Gastrocnemius medialis (tissue), 4 donors: ENCODE measurements at regions not wholly inside any gene's neighbourhood (a gene's known extent, or its start where the extent isn't known, plus 50 kb on each side); places are given as distances from the start of the nearest gene placed in this dataset.

Experiments used
- ATAC-seq, 2 donors: fragments of 150-250 bp; one replicate each; pipeline ENCODE4 v1.9.1; 2016
- DNase-seq, 2 donors: peaks; one replicate each; pipeline ENCODE4 v3.0.0-alpha.2; 2019
- H3K27ac ChIP-seq, 4 donors: fragments of 200-600 bp; sonication (generic); 1 replicate in 1 of 4; 2 replicates in 3 of 4; pipeline ENCODE4 v1.5.1; 2016 to 2018; ENCODE audit warnings: mild to moderate bottlenecking in 2 of 4, moderate library complexity in 1 of 4
- H3K27me3 ChIP-seq, 3 donors: fragments of 200-600 bp; sonication (generic) in 2 of 3; 1 replicate in 1 of 3; 2 replicates in 2 of 3; pipeline versions ENCODE4 v1.5.1 to v1.6.0; 2016 to 2019; ENCODE audit warnings: mild to moderate bottlenecking in 1 of 3, moderate library complexity in 1 of 3
- H3K36me3 ChIP-seq, 2 donors: fragments of 200-600 bp; sonication (generic) in 1 of 2; one replicate each; pipeline ENCODE4 v1.5.1; 2017 to 2018
- H3K4me1 ChIP-seq, 2 donors: fragments of 200-600 bp; sonication (generic) in 1 of 2; one replicate each; pipeline ENCODE4 v1.5.1; 2016 to 2017; ENCODE audit warnings: mild to moderate bottlenecking in 2 of 2
- H3K4me3 ChIP-seq, 4 donors: fragments of 200-600 bp; sonication (generic) in 3 of 4; 1 replicate in 1 of 4; 2 replicates in 3 of 4; pipeline ENCODE4 v1.5.1; 2016 to 2019; ENCODE audit warnings: mild to moderate bottlenecking in 2 of 4
- H3K9me3 ChIP-seq, 3 donors: fragments of 200-600 bp; sonication (generic) in 2 of 3; 1 replicate in 1 of 3; 2 replicates in 2 of 3; pipeline ENCODE4 v1.5.1; 2016 to 2019
- POLR2A ChIP-seq, 2 donors: fragments of 450-650 bp; IDR thresholded peaks; one replicate each; pipeline ENCODE4 v1.6.1; 2017; ENCODE audit warnings: antibody characterized with exemption in 2 of 2, mild to moderate bottlenecking in 2 of 2, moderate library complexity in 2 of 2
- in situ Hi-C, 4 donors: fragments of 200-750 bp; cut with MboI; loops; one replicate each; pipeline versions ENCODE4 v1.15.0 to v1.8.0; 2017; ENCODE audit warnings: low sequenced_read_pairs in 4 of 4
- intact Hi-C: fragments of 100-400 bp; cut with DNase I; formaldehyde crosslinking; loops from one replicate; pipeline ENCODE4 v1.15.1; 2023; ENCODE audit warnings: low total_unique reads
- TF ChIP-seq, protein P1 (sequence below), 5 experiments: fragments of 450-650 bp in 3 of 5; fragments of 200-600 bp in 2 of 5; sonication (generic) in 2 of 5; IDR thresholded peaks in 4 of 5; conservative IDR thresholded peaks in 1 of 5; 1 replicate in 4 of 5; 2 replicates in 1 of 5; pipeline ENCODE4 v1.5.1; 2016 to 2019; ENCODE audit warnings: antibody characterized with exemption in 5 of 5, mild to moderate bottlenecking in 3 of 5, moderate library complexity in 3 of 5

DNA sequence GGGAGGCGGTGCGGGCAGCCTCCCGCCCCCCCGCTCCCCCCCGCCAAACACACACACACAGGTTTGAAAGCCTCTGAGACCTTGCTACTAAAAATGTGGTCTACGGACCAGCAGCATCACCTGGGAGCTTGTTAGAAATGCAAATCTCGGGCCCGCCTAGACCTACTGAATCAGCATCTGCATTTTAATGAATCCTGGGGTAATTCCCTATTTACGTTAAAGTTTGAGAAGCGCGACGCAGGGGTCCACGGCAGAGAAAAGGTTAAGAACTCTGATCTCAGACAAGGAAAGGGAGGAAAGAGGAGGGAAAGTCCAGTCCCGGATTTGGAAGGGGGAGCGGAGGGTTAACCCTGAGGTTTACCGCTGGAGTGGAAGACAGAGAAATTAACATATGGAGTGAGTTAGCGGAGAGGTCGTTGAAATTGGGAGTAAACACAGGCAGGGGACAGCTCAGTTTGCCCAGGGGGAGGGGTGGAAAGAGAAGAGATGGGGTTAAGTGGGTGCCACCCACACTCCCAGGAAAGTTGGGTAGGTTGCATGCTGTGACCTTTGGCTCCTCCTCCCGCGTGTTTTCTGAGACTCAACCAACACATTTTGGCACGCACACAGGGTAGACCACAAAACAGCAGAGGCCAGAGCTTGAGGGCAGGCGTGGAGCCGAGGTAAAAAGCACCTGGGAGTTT lies 483.6 kb downstream of the BCOR start:
- Histone ChIP-seq H3K36me3 (no peaks in the 10 kb centered on the region), H3K4me3 (peak overlapping the region; percentile 21 to 32 (median 28)), H3K27ac (no peak overlapping the region), H3K4me1 (peaks cover 0 to 11% of the 10 kb centered on the region in 2 donors), H3K9me3 (no peaks in the 10 kb centered on the region), H3K27me3 (no peaks in the 10 kb centered on the region)
- ATAC-seq = no peak
- no peak for DNase-seq
- no peak for TF ChIP-seq POLR2A (IDR thresholded peaks at IDR 0.05)
- TF ChIP-seq, protein P1, sequence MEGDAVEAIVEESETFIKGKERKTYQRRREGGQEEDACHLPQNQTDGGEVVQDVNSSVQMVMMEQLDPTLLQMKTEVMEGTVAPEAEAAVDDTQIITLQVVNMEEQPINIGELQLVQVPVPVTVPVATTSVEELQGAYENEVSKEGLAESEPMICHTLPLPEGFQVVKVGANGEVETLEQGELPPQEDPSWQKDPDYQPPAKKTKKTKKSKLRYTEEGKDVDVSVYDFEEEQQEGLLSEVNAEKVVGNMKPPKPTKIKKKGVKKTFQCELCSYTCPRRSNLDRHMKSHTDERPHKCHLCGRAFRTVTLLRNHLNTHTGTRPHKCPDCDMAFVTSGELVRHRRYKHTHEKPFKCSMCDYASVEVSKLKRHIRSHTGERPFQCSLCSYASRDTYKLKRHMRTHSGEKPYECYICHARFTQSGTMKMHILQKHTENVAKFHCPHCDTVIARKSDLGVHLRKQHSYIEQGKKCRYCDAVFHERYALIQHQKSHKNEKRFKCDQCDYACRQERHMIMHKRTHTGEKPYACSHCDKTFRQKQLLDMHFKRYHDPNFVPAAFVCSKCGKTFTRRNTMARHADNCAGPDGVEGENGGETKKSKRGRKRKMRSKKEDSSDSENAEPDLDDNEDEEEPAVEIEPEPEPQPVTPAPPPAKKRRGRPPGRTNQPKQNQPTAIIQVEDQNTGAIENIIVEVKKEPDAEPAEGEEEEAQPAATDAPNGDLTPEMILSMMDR (IDR thresholded peaks at IDR 0.05 in 4 of 5, conservative IDR thresholded peaks at IDR 0.05 in 1 of 5) = no peak
- intact Hi-C loops (no loop called here), in situ Hi-C loops (no loop called here)

DNA sequence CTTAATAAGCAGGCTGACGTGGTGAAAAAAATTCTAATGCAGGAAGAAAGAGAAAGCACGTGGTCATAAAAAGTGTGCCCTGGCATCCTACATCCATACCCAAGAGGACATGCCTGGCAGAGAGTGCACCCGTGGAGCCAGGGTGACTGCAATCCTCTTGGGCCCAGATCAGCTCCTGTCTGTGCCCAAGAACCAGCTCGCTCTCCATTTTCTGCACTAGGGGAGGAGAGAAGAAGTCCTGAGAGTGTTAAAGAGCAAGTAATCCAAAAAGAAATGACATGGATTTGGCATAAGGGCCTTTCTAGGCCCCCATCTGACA lies 483.1 kb downstream of the BCOR start:
- no peak overlapping the region for H3K4me3 ChIP-seq
- in situ Hi-C loops = no loop called here
- peak in 1 of 2 donors; percentile 36 for ATAC-seq
- no peak overlapping the region for H3K27ac ChIP-seq
- no peaks in the 10 kb centered on the region for H3K27me3 ChIP-seq
- H3K9me3 ChIP-seq = no peaks in the 10 kb centered on the region
- TF ChIP-seq POLR2A (IDR thresholded peaks at IDR 0.05) = no peak
- TF ChIP-seq, protein P1 (IDR thresholded peaks at IDR 0.05 in 4 of 5, conservative IDR thresholded peaks at IDR 0.05 in 1 of 5) = no peak
- intact Hi-C loops = no loop called here
- H3K36me3 ChIP-seq = no peaks in the 10 kb centered on the region
- H3K4me1 ChIP-seq = peaks cover 0 to 11% of the 10 kb centered on the region in 2 donors
- DNase-seq = no peak

DNA sequence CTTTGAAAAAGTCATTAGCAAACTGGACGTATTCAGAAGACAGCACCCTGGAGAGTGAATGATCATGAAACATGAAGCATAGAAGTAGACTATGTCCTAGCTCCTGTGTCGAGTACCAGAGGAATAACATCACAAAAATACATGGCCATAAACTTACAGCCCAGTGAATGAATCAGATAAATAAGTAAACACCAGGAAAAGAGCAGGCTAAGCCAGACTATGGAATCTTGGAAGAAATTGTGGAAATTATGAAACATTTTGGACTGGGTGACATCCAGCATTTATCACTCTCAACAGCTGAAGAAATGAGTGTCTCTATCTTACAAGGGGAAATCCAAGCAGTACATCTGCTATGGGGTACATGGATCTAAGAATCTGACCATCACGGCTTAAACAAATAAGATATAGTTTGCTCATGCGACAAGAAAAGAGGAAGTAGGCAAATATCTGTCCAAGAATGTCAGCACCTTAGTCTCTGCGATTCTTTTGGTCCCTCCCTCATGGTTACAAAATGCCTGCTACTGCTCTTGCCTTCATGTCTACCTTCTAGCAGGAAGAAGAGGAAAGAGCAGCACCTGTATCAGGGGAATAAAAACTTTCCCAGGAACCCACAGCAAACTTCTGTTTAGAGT lies 481.5 kb downstream of the BCOR start:
- no peak overlapping the region for H3K27ac ChIP-seq
- H3K4me1 ChIP-seq = peaks cover 0 to 11% of the 10 kb centered on the region in 2 donors
- TF ChIP-seq, protein P1 (IDR thresholded peaks at IDR 0.05 in 4 of 5, conservative IDR thresholded peaks at IDR 0.05 in 1 of 5) = no peak
- no peak for TF ChIP-seq POLR2A (IDR thresholded peaks at IDR 0.05)
- no peak for DNase-seq
- no peaks in the 10 kb centered on the region for H3K9me3 ChIP-seq
- ATAC-seq = no peak
- intact Hi-C loops (no loop called here), in situ Hi-C loops (no loop called here)
- H3K36me3 ChIP-seq = no peaks in the 10 kb centered on the region
- H3K27me3 ChIP-seq = no peaks in the 10 kb centered on the region
- H3K4me3 ChIP-seq = no peak overlapping the region

DNA sequence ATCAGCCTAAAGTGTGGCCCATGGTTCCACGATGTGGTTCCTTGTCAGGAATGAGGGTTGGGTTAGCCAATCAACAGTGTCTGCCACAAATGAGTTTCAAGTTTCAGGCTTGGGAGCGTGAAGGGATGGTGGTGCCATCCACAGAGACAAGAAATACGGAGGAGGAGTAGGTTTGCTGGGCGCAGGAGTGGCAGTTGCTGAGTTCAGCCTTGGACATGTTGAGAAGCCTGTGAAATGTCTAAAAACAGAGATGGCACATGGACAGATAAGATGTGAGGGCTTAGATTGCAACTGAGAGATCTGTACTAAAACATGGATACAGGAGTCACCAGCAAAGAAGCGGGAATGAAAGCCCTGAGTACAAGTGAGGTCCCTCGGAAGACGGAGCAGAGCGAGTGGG lies 481.0 kb downstream of the BCOR start:
- Histone ChIP-seq H3K36me3 (no peaks in the 10 kb centered on the region), H3K4me1 (peaks cover 0 to 11% of the 10 kb centered on the region in 2 donors), H3K27ac (no peak overlapping the region), H3K27me3 (peaks cover 0 to 4% (median 0%) of the 10 kb centered on the region in 3 donors), H3K4me3 (no peak overlapping the region), H3K9me3 (no peaks in the 10 kb centered on the region)
- ATAC-seq (no peak), DNase-seq (no peak)
- intact Hi-C loops (no loop called here), in situ Hi-C loops (no loop called here)
- no peak for TF ChIP-seq POLR2A (IDR thresholded peaks at IDR 0.05)
- TF ChIP-seq, protein P1 (IDR thresholded peaks at IDR 0.05 in 4 of 5, conservative IDR thresholded peaks at IDR 0.05 in 1 of 5) = no peak
